ENCODE measurements at regions not wholly inside any gene's neighbourhood (a gene's known extent, or its start where the extent isn't known, plus 50 kb on each side); places are given as distances from the start of the nearest gene placed in this dataset.

DNA sequence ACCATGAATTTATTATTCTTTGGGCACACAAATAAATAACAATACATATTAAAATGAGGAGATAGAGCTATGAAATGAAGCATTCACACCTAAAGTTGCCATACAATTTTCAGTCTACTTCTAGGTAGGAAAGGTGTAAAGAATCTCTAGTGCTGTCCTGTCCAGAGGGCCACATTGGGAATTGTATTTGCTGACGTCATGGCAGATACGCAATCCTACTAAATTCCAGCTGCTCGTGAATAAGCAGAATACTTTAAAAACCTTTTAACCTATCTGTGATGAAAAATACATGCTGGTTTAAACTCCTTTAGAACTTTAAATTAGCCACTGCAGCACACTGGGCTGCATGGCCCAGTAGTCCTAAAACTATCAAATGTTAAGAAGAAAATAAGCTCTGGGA is 236.1 kb downstream of the FSCB start:
- no peak for TF ChIP-seq ZNF791 (tag by site-specific recombination; IDR thresholded peaks at IDR 0.05)
- TF ChIP-seq, protein P1, sequence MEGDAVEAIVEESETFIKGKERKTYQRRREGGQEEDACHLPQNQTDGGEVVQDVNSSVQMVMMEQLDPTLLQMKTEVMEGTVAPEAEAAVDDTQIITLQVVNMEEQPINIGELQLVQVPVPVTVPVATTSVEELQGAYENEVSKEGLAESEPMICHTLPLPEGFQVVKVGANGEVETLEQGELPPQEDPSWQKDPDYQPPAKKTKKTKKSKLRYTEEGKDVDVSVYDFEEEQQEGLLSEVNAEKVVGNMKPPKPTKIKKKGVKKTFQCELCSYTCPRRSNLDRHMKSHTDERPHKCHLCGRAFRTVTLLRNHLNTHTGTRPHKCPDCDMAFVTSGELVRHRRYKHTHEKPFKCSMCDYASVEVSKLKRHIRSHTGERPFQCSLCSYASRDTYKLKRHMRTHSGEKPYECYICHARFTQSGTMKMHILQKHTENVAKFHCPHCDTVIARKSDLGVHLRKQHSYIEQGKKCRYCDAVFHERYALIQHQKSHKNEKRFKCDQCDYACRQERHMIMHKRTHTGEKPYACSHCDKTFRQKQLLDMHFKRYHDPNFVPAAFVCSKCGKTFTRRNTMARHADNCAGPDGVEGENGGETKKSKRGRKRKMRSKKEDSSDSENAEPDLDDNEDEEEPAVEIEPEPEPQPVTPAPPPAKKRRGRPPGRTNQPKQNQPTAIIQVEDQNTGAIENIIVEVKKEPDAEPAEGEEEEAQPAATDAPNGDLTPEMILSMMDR (tag by site-specific recombination; IDR thresholded peaks at IDR 0.05), result no peak
- no peak for TF ChIP-seq ZBTB1 (tag by site-specific recombination; IDR thresholded peaks at IDR 0.05)
- TF ChIP-seq, protein P2, sequence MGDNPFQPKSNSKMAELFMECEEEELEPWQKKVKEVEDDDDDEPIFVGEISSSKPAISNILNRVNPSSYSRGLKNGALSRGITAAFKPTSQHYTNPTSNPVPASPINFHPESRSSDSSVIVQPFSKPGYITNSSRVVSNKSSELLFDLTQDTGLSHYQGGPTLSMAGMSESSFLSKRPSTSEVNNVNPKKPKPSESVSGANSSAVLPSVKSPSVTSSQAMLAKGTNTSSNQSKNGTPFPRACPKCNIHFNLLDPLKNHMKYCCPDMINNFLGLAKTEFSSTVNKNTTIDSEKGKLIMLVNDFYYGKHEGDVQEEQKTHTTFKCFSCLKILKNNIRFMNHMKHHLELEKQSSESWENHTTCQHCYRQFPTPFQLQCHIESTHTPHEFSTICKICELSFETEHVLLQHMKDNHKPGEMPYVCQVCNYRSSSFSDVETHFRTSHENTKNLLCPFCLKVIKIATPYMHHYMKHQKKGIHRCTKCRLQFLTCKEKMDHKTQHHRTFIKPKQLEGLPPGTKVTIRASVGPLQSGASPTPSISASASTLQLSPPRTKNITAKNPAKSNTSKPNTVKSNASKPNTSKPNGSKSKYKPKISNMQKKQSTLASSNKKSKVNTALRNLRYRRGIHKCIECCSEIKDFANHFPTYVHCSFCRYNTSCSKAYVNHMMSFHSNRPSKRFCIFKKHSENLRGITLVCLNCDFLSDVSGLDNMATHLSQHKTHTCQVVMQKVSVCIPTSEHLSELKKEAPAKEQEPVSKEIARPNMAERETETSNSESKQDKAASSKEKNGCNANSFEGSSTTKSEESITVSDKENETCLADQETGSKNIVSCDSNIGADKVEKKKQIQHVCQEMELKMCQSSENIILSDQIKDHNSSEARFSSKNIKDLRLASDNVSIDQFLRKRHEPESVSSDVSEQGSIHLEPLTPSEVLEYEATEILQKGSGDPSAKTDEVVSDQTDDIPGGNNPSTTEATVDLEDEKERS (tag by site-specific recombination; IDR thresholded peaks at IDR 0.05), result no peak
- TF ChIP-seq ZBTB17 (tag by site-specific recombination; IDR thresholded peaks at IDR 0.05), result no peak
- TF ChIP-seq, protein P3, sequence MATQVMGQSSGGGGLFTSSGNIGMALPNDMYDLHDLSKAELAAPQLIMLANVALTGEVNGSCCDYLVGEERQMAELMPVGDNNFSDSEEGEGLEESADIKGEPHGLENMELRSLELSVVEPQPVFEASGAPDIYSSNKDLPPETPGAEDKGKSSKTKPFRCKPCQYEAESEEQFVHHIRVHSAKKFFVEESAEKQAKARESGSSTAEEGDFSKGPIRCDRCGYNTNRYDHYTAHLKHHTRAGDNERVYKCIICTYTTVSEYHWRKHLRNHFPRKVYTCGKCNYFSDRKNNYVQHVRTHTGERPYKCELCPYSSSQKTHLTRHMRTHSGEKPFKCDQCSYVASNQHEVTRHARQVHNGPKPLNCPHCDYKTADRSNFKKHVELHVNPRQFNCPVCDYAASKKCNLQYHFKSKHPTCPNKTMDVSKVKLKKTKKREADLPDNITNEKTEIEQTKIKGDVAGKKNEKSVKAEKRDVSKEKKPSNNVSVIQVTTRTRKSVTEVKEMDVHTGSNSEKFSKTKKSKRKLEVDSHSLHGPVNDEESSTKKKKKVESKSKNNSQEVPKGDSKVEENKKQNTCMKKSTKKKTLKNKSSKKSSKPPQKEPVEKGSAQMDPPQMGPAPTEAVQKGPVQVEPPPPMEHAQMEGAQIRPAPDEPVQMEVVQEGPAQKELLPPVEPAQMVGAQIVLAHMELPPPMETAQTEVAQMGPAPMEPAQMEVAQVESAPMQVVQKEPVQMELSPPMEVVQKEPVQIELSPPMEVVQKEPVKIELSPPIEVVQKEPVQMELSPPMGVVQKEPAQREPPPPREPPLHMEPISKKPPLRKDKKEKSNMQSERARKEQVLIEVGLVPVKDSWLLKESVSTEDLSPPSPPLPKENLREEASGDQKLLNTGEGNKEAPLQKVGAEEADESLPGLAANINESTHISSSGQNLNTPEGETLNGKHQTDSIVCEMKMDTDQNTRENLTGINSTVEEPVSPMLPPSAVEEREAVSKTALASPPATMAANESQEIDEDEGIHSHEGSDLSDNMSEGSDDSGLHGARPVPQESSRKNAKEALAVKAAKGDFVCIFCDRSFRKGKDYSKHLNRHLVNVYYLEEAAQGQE (tag by site-specific recombination; IDR thresholded peaks at IDR 0.05), result no peak
- no peak for TF ChIP-seq ZNF335 (tag by site-specific recombination; conservative IDR thresholded peaks at IDR 0.05)
- no peak for TF ChIP-seq ZNF473 (tag by site-specific recombination; IDR thresholded peaks at IDR 0.05)
- TF ChIP-seq, protein P4, sequence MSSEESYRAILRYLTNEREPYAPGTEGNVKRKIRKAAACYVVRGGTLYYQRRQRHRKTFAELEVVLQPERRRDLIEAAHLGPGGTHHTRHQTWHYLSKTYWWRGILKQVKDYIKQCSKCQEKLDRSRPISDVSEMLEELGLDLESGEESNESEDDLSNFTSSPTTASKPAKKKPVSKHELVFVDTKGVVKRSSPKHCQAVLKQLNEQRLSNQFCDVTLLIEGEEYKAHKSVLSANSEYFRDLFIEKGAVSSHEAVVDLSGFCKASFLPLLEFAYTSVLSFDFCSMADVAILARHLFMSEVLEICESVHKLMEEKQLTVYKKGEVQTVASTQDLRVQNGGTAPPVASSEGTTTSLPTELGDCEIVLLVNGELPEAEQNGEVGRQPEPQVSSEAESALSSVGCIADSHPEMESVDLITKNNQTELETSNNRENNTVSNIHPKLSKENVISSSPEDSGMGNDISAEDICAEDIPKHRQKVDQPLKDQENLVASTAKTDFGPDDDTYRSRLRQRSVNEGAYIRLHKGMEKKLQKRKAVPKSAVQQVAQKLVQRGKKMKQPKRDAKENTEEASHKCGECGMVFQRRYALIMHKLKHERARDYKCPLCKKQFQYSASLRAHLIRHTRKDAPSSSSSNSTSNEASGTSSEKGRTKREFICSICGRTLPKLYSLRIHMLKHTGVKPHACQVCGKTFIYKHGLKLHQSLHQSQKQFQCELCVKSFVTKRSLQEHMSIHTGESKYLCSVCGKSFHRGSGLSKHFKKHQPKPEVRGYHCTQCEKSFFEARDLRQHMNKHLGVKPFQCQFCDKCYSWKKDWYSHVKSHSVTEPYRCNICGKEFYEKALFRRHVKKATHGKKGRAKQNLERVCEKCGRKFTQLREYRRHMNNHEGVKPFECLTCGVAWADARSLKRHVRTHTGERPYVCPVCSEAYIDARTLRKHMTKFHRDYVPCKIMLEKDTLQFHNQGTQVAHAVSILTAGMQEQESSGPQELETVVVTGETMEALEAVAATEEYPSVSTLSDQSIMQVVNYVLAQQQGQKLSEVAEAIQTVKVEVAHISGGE (tag by site-specific recombination; conservative IDR thresholded peaks at IDR 0.05; ENCODE audit: low read depth), result no peak
- no peak for TF ChIP-seq ZBTB21 (tag by site-specific recombination; IDR thresholded peaks at IDR 0.05)
- no peak for TF ChIP-seq ZBTB7A (tag by site-specific recombination; IDR thresholded peaks at IDR 0.05; ENCODE audit: low read depth)
- TF ChIP-seq ZNF214 (tag by site-specific recombination; IDR thresholded peaks at IDR 0.05; ENCODE audit: borderline replicate concordance), result no peak
- no peak for TF ChIP-seq ZNF560 (tag by site-specific recombination; IDR thresholded peaks at IDR 0.05; ENCODE audit: borderline replicate concordance)
- no peak for TF ChIP-seq ZNF768 (tag by site-specific recombination; IDR thresholded peaks at IDR 0.05)

Data from HEK293 (cell line).